IPS DF 4.7 (cell line): ENCODE measurements at regions not wholly inside any gene's neighbourhood (a gene's known extent, or its start where the extent isn't known, plus 50 kb on each side); places are given as distances from the start of the nearest gene placed in this dataset.

Experiments used
- DNase-seq: peaks from one replicate; pipeline ENCODE4 v3.0.0-alpha.2; 2013; ENCODE audit warnings: low spot score; ENCODE audit errors: extremely low read depth

DNA sequence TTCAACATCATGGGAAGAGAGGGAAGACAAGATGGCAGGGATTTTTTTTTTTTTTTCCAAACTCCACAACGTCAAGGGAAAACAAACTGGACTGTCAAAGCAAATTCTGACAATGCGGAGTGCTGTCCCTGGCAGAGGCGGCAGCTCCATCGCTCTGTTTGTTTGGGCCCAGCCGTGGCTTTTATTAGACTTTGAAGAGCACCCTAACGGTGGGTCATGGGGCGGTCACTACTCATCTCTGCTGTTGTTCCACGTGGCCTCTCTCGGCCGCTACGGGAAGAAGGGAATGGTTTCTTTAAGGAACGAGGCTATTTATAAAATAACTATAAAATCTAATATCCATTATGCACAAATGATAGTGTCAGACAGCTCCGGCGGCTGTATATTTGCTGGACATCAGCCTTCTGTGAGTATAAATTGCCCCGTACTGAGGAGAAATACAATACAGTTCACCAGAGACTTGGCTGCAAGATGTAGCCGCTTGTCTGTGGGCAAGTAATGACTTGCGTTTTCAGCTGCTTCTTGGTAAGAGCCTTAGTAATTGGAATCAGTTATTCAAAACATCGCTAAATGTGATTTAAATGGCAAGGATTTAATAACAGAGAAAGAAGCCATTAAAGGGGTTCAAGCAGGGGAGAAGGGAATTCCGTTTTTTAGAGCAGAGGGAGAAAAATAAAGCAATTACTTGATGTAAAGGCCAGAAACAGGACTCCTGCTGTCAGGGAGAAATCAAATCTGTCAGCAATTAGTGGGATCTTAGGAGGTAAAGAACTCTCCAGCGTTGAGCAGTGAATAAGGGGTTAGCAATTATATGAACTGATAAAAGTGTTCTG lies 61.7 kb upstream of the RAB11FIP2 start:
- DNase-seq = no peak

DNA sequence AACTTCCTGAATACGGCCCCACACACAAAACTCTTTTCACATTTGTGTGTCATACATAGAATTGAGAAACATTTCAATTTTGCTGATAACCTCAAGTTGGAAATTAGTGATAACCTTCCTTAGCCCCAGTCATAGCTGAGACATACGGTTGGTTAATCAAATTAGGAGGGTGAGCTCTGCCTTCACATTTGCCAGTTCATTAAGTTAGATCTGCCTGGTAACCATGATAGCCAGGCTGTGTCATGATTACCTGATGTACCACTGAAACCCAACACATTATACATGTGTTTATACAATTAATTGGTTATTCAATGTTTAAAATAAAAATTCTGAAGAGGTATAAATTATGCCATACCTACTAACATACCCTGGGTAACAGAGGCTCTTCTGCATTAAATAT lies 60.8 kb upstream of the RAB11FIP2 start:
- no peak for DNase-seq

DNA sequence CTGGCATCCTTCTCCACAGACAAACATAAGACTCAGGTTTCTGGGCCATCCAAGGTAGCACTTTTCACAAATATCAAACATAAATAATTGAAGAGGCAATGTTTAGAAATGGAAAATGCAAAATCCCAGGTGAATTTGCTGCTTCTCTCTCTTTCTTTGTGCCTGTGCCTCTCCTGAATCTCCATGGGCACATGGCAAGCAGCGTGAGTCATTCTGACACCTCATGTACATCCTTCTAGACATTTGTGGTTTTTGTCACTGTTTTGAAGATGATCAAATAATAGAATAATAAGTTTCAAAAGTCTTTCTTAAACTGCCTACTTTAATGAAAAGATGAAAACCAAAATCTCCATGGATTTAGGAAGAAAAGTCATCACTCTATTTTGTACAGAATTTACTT lies 60.3 kb upstream of the RAB11FIP2 start:
- no peak for DNase-seq

DNA sequence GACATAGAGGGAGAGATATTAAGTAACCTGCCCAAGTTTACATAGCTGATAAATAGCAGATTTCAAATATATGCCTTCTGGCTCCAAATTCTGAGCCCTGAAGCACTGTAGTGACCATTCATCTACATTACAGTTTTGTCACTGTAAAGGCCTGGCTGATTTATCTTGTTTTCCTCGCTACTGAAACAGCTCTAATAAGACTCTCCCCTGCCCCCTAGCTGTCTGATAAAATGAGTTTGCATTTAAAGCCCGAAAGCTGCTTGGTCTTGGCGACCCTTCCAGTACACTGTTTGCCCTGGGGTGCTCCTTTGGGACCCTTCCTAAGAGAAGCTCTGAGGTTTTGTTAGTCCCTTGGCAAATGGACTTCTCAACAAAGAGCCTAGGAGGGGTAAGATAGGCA lies 59.7 kb upstream of the RAB11FIP2 start:
- peak; percentile 16 for DNase-seq

DNA sequence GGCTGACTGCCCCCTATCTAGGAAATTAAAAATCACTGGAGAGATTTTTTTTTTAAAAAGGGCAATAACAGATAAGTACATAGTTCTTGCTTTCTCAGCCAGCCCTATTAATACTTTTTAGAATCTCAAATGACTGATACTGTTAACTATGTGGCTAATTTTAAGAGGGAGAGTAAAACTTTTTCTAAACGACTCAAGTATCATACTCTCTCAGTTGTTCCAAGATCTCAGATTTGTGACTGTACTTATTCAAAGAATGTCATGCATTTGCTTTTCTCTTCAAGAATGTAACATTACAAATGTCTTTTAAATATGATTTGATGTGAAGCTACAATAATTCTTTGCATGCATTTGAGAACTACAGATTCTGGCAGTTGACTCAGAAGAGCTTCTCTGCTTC lies 55.4 kb upstream of the RAB11FIP2 start:
- DNase-seq = no peak

DNA sequence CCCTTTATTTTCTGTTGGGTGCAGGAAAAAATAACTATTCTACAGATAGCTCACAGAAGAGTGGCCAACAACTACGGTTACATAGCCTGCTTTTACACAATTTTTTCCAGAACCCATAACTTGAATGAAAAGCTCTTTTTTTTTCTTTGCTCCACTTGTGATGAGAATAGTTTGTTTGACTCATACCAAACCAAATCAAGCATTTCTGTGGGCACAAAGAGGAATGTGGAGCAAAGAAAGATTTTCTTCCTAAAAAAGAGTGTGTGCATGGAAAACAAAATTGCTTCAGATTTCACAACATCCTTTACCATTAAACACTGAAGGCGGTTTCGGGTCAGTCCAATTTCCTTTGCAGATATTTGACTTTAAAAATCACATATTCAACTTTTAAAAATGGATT lies 54.8 kb upstream of the RAB11FIP2 start:
- DNase-seq = no peak
